PC-3 (cell line): ENCODE measurements at regions not wholly inside any gene's neighbourhood (a gene's known extent, or its start where the extent isn't known, plus 50 kb on each side); places are given as distances from the start of the nearest gene placed in this dataset.

Source experiments
- CTCF ChIP-seq: fragments of 300-600 bp; sonication (generic); conservative IDR thresholded peaks from 2 replicates; pipeline ENCODE4 v1.5.1; 2017; ENCODE audit warnings: antibody characterized with exemption, low read depth, mild to moderate bottlenecking, low read length
- EZH2 ChIP-seq: fragments of 300-600 bp; sonication (generic); IDR thresholded peaks from one replicate; pipeline ENCODE4 v1.6.1; 2017; ENCODE audit warnings: antibody characterized with exemption, mild to moderate bottlenecking, low read length; ENCODE audit not compliant: unreplicated experiment
- EZH2phosphoT487 ChIP-seq: fragments of 300-600 bp; sonication (generic); IDR thresholded peaks from 2 replicates; pipeline ENCODE4 v1.6.1; 2018; ENCODE audit warnings: mild to moderate bottlenecking, antibody characterized with exemption, low read length, borderline replicate concordance

DNA sequence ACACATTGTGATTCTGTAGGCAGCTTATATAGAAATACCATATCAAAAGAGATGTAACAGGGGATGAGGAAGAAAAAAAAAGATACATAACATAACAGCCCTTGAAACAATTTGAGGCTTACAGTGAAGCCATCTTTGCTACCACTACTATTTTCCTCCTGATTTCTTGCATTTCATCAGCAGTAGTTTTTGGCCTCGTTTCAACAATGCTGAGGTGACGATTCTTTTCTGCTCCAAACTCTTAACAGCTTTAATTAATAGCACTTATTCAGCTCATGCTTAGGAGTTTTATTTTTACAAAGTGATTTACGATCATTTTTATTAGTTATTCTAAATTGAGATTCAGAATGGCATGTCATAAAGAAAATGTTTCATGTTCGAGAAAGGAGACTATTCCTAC is 163.2 kb downstream of the DCK start:
- no peak for TF ChIP-seq CTCF
- no peak for TF ChIP-seq EZH2
- TF ChIP-seq EZH2phosphoT487: no peak
